IPS DF 19.7 (cell line): ENCODE measurements at regions not wholly inside any gene's neighbourhood (a gene's known extent, or its start where the extent isn't known, plus 50 kb on each side); places are given as distances from the start of the nearest gene placed in this dataset.
"Not testable (repeated sequence)": the region's sequence is repeated elsewhere in the genome, so short reads cannot be mapped to it uniquely, and the experiment has no call there.

Experiments
- DNase-seq: peaks from one replicate; pipeline ENCODE4 v3.0.0-alpha.2; 2013; ENCODE audit warnings: low read depth, low spot score

DNA sequence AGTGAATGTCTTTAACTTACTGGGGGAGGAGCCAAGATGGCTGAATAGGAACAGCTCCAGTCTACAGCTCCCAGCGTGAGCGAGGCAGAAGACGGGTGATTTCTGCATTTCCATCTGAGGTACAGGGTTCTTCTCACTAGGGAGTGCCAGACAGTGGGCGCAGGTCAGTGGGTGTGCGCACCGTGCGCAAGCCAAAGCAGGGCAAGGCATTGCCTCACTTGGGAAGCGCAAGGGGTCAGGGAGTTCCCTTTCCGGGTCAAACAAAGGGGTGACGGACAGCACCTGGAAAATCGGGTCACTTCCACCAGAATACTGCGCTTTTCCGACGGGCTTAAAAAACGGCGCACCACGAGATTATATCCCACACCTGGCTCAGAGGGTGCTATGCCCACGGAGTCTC lies 187.3 kb downstream of the CHIC2 start:
- DNase-seq: not testable (repeated sequence)

- DNase-seq: no peak
These were observed 198.3 kb downstream of the CHIC2 start for GRCh38 chr4:53866055-53866454.

GRCh38 chr4:53865054-53865453 lies 199.4 kb downstream of the CHIC2 start:
- no peak for DNase-seq

- no peak for DNase-seq
These were observed 200.6 kb downstream of the CHIC2 start for GRCh38 chr4:53863736-53864365.

- DNase-seq: no peak
These were observed 201.2 kb downstream of the CHIC2 start for GRCh38 chr4:53863158-53863557.

DNA sequence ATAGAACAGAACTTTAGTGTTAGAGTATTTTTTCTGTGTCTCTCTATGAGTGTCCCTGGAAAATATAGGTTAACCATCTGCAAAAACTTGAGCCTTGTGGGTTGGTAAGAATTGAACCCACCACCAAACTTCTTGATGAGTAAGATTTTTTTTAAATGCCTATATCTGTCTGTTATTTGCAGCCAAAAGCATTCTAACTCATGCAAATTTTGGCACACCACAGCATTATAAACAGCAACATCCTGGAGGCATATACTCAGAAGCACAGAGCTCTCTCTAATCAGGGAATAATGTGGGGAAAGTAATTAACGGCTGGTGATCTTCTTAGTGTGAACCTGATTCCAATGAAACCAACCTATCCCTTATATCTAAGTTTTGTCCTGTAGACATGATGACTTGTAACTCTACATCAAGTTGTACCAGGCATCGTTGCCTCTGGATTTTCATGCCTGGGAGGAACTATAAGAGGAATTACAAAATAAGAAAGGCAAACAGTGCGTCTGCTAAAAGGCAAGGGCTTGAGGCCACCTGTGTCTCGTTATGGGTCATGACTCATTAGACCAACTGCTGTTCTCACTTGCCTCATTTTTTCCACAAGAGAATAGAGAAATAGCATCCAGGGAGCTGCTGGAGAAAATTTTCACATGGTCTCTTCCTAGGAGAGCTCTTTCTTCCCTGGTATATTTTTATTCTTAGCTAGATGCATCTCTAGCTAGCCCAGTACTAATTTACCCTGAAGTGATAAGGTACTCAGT lies 202.4 kb downstream of the CHIC2 start:
- DNase-seq: no peak

DNA sequence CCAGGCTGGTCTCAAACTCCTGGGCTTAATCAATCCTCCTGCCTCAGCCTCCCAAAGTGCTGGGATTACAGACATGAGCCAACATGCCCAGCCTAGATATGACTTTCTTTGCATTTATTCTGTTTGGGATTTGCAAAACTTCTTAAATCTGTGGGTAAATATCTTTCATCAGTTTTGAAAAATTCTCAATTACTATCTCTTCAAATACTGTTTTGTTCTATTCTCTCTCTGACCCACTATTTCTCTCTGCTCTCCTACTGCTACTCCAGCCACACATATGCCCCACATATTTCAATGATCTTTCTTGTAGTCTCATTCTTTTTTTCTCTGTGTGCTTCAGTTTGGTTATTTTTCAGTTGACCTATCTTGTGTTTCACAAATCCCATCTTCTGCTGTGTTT lies 205.1 kb downstream of the CHIC2 start:
- DNase-seq: no peak

- DNase-seq: no peak
These were observed 205.7 kb downstream of the CHIC2 start for GRCh38 chr4:53858744-53859143.

- no peak for DNase-seq
These were observed 208.7 kb downstream of the CHIC2 start for GRCh38 chr4:53855581-53856250.

- no peak for DNase-seq
These were observed 209.3 kb downstream of the CHIC2 start for GRCh38 chr4:53854991-53855568.

DNA sequence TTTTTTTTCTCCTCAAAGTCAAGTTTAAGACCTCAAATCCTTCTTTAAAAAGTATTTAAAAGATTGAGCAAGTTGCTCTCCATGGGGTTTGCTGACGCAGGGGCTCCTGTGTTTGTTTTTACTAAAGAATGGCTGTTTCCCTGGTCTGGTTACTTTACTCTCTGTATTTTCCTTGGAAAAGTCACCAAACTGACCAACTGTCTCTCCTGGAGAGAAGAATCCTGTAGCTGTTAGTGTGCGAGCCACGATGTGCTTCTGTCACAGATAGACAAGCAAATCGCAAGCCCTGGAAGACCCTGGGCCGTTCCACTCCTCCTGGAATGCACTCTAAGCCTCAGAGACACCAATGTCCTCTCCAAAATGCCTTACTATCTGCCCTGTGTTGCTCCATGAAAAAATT lies 212.1 kb downstream of the CHIC2 start:
- no peak for DNase-seq

DNA sequence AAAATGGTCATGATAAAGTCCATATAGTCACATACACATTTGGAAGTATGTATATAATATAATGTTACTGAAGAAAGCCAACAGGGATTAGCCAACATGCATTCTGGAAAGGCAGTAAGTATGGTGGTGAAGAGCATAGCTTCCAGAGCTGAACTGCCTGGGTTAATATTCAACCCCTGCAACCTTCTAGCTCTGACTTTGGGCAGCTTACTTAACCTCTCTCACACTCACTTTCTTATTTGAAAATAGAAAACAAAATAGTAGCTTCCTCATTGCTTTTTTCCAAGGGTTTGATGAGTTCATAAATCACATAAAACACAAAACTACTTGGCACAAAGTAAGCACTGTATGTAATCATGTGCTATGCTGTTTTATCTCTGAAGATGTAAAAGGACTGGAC lies 216.4 kb downstream of the CHIC2 start:
- no peak for DNase-seq

GRCh38 chr4:53844551-53844950 lies 219.9 kb downstream of the CHIC2 start:
- no peak for DNase-seq

DNA sequence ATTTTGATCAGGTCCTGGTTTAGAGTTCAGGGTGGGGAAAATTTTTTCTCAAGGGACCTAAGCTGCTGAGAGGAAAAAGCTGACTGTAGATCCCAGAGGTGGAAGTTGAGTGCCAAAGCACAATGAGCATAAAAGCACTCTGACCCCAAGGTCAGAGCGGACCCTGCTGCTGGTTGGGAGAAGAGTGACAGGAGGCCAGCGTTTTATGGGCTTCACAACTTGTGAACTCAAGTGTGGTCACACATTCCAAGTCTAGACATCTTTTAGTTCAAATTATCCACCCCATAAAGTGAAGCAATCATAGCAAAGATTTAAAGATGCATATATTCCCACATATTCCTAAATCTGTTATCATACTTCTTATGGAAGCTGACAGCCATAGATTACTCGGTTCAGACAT lies 220.3 kb downstream of the CHIC2 start:
- no peak for DNase-seq

- DNase-seq: no peak
These were observed 222.7 kb downstream of the CHIC2 start for GRCh38 chr4:53841711-53842110.

GRCh38 chr4:53840643-53841042 lies 223.8 kb downstream of the CHIC2 start:
- no peak for DNase-seq

- DNase-seq: not testable (repeated sequence)
These were observed 231.0 kb downstream of the CHIC2 start for GRCh38 chr4:53833302-53834003.

GRCh38 chr4:53832549-53832948 lies 231.9 kb downstream of the CHIC2 start:
- no peak for DNase-seq

DNA sequence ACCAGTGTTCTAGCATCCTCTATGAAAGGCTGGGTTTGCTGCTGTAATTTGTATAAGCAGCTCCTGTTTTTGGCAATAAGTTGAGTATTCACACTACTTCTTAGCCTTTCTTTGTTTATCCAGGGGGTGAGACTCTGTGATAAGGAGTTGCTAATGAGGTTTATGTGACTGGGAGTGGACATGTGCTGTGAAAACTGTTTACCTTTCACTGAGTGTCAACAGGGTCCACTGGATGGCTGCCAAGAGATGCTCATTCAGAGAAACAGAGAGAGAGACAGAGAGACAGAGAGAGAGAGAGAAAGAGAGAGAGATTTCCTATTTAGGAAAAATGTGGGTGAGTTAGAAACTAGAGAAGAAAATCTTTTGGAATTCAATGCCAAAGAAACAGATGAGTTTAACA lies 233.9 kb downstream of the CHIC2 start:
- no peak for DNase-seq

GRCh38 chr4:53821179-53821851 lies 230.0 kb upstream of the LNX1 start:
- no peak for DNase-seq

DNA sequence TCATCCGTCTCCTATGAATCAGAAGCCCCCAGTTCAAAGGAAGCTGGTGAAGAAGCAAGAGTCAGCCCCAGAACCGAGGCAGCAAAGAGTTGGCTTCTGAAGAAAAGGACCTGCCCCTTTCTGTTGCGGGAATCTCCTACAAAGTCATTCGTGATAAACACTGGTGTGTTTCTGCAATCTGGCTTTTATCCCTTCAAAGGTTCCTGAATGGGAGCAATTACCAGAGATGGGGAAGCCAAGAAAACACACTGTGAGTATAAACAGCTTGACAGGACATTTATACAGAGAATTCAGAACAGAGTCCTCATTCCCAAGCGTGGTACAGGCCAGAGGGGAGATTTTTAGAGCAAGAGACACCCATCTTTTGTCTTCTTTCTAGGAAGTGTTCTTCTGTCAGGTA lies 226.8 kb upstream of the LNX1 start:
- no peak for DNase-seq
